NCI-H2029 treated with DMSO at 0.1 percent for 48 hours (cell line): ENCODE measurements at regions not wholly inside any gene's neighbourhood (a gene's known extent, or its start where the extent isn't known, plus 50 kb on each side); places are given as distances from the start of the nearest gene placed in this dataset.
"Not testable (repeated sequence)": the region's sequence is repeated elsewhere in the genome, so short reads cannot be mapped to it uniquely, and the experiment has no call there.

Experiments
- DNase-seq: peaks from one replicate; lab custom pipeline; 2025; lab: John Stamatoyannopoulos, UW

- DNase-seq: no peak
Observed at GRCh38 chr13:90732049-90732448, 615.4 kb upstream of the MIR17HG start.

DNA sequence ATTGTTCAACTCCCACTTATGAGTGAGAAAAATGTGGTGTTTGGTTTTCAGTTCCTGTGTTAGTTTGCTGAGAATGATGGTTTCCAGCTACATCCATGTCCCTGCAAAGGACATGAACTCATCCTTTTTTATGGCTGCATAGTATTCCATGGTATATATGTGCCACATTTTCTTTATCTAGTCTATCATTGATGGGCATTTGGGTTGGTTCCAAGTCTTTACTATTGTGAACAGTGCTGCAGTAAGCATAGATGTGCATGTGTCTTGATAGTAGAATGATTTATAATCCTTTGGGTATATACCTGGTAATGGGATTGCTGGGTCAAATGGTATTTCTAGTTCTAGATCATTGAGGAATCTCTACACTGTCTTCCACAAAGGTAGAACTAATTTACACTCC is 613.0 kb upstream of the MIR17HG start:
- DNase-seq: not testable (repeated sequence)

GRCh38 chr13:90738881-90739280 is 608.6 kb upstream of the MIR17HG start:
- no peak for DNase-seq

- no peak for DNase-seq
Observed at GRCh38 chr13:90740099-90740498, 607.4 kb upstream of the MIR17HG start.

DNA sequence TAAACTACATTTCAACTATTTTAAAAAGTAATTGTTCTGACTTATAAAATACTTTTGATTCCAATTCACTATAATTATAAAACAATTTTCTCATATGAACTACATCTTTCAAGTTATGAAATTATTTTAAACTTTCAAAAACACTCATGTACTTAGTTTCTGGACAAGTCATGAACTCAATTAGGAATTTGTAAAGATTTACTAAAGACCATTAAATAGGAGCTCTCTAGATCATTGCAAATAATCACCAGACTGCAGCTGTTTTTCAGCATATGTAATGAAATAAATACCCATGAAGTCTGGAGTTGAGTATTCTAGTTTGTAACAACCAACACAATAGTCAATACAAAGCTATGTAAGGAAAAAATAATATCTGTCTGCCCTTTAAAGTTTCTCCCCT is 605.1 kb upstream of the MIR17HG start:
- DNase-seq: no peak

- no peak for DNase-seq
Observed at GRCh38 chr13:90746230-90746629, 601.3 kb upstream of the MIR17HG start.

DNA sequence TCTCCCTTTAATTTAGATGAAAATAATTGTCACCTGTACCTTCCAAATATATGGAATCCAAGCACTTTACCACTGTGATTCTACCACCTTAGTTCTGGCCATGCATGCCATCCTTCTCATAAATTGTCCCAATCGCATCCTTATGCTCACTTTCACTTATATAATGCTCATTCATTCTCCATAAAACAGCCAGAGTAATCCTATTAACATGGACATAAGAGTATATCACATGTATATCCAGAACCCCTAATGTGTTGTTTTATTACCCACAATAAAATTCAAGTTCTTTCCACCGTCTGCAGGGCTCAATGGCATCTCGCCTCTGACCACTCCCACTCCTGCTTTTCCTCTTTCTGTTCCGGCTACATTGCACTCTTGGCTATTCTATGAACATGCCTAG is 597.5 kb upstream of the MIR17HG start:
- no peak for DNase-seq

- no peak for DNase-seq
Observed at GRCh38 chr13:90751026-90751425, 596.5 kb upstream of the MIR17HG start.

GRCh38 chr13:90752070-90752469 is 595.4 kb upstream of the MIR17HG start:
- DNase-seq: no peak

DNA sequence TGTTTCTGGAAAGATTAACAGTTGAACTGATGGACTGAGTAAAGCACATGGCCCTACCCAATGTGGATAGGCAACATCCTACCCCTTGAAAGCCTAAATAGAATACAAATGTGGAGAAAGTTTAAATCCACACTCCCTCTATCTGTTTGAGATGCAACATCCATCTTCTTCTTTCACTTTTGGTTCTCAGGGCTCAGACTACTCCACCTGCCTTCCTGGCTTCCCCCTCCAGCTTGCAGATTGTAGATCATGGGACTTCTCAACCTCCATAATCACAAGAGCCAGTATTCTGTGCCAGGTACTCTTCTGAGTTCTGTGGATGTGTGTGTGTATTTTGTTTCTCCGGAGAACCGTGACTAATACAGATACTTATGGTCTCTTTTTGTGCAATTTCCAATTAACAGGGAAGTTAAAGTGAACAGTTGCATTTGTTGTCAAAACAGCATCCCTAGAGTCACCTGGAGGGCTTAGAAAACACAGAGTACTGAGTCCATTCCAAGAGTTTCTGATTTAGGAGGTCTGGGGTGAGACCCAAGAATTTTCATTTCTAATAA is 590.3 kb upstream of the MIR17HG start:
- no peak for DNase-seq

DNA sequence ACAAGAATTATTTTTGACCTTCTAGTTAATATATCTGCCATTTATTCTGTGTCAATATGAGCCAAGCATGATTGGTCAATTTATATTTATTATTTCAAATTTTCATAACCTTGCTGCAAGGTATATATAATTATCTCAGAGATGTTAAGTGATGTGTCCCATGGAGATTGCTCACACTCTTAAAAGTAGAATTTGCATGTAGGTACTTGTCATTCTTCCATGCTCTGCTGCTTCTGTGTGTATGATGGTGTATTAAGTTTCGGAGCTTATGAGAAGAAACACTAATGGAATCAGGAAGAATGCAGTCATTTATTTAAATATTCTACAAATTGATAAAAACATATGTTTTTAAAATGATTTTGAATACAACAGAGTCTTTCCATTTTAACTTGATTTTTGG is 586.8 kb upstream of the MIR17HG start:
- DNase-seq: no peak

- no peak for DNase-seq
Observed at GRCh38 chr13:90763476-90764150, 583.9 kb upstream of the MIR17HG start.

- no peak for DNase-seq
Observed at GRCh38 chr13:90766386-90766902, 581.0 kb upstream of the MIR17HG start.

DNA sequence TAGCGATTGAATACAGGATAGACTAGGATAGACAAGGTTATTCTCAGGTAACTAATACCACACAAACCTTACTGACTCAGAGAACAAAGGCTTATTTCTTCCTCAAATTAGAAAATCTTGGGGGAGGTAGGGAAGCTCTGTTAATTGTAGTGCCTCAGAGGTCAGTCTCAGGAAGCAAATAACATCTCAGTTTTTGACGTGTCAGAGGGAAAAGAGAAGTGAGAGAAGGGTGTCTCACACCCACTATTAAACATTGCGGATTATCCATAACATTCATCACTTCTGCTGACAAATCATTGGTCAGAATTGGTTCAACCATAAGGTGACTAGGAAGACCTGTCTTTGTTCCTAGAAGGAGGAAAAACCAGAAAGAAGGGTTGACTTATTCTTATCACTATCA is 579.4 kb upstream of the MIR17HG start:
- no peak for DNase-seq

DNA sequence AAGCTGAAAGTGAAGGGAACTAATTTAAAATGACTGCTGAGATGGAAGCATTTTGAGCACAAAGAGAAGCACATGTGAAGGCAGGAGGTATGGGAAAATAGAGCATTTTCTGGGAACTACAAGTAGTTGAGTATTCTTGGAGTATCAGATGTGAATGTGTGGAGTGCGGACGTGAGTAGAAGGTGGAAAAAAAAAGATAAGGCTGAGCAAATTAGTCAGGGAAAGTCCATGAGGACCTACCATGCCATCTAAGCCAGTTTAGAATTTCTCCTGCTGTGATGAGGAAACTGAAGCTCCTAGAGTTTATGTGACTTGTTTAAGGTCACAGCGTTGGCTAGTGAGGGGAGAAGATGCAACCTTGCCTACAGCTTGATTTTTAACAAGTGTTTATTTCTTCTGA is 578.1 kb upstream of the MIR17HG start:
- DNase-seq: no peak

DNA sequence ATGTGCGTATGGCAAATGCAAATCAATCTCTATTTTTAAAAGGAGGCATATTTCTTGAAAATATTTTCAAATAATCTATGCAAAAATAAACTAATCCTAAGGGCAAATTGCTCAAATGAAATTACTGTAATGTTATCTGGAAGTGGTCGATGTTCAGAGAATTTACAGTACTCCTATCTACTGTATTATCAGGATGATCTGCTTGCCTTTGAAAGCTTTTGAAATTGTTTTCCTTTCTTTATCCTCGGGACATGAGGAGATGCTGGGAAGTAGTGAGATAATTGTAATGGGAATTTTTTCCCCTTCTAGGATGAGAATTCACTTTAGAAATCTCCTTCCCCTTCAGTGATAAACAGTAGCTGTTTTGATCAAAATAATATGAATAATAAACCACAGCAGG is 577.2 kb upstream of the MIR17HG start:
- DNase-seq: no peak

DNA sequence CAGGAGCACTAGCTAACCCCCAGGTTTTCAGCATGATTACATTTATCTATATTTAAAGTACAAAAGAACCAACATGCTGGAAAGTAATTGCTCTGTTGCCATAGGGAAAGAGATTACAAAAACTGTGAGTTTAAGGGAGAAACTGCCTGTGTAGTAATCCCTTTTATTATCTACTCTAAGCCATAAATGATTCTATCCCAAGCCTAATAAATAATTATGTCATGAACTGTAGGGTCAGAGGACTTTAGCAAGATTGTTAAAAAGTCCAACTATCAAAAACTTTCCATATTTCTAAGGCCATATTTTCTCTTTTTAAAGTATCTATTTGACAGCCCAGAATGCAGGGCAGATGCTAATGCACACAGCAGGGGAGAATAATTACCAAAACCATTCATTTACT is 573.8 kb upstream of the MIR17HG start:
- no peak for DNase-seq

DNA sequence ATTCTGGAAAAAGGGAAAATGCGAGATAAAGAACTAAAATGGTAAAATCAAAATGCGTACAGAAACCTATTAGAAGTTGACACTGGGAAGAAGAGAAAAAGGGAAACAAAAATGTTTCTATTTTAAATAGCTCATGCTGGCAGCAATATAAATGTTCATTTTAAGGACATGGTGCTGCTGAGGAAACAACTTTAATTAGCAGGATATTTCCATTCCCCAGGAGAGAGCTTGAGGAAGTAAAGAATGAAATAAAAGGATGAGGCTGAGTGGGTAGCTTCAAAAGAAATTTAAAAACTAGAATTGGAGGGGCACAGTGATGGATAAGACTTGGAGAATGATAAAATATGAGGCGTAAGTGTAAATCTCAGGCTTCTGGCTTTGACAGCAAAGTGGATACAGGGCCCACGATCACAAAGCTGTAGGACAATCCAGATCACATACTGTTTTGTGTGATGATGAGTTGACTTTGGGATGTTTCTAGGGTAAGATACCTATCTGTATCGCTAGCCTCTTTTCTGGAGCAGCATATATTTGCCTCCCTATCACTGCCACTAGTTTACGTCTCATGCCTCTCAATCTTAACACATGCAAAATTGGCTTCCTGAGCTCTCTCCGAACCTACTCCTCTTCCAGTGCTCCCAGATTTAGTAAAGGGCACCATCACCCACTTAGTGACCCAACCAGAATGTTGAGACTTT is 571.3 kb upstream of the MIR17HG start:
- DNase-seq: no peak

- DNase-seq: no peak
Observed at GRCh38 chr13:90783273-90783672, 564.2 kb upstream of the MIR17HG start.

DNA sequence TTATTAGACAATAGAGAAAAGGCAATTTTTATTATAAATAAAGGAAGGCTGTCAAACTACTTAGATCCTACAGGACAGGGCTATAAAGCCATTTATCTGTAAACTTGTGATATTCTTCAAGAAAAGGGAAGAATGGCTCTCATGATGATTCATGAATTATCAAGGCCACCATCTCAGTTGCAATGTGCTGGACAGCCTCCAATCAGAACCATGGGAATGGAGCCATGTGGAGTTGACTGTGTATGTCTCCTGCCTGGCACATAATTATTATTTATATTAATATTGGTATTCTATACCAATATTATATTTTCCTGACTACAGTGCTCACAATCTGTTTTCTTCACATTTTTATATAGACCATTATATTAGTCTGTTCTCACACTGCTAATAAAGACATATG is 560.5 kb upstream of the MIR17HG start:
- DNase-seq: no peak

- no peak for DNase-seq
Observed at GRCh38 chr13:90792335-90792734, 555.2 kb upstream of the MIR17HG start.

DNA sequence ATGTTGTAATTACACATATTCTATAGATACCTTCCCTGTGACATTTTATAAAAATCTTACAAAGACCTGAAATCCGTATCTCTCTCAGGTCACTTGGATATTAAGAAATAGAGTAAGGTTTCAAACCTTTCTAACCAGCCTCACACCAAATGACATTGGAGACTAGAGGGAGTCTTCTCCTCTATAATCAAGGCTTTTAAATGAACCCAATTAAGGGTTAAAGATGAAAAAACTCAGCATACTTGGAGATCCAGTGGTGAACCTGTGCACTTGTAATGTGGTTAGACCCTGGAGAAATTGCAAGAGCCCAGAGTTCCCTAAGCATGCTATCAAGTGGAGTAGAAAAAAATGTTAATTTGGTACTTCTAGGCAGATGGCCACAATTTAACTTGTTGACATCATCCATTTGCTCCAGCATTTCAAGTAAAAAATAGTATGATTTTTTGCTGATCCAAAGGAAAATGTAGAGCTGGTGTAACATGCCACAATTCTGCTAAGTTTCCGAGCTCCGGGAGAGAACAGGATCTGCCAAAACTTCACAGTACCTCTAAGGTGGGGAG is 554.1 kb upstream of the MIR17HG start:
- no peak for DNase-seq

DNA sequence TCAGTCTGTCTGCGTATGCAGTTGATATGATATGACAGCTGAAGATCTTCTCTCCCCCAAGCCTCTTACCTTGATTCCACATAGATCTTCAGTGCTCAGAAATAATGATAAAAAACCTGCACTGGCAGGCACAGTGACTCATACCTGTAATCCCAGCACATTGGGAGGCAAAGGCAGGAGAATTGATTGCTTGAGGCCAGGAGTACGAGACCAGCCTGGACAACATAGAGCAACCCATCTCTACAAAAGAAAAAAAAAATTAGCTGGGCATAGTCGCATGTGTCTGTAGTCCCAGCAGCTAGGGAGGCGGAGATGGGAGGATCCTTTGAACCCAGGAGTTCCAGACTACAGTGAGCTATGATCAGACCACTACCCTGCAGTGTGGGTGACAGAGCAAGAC is 551.0 kb upstream of the MIR17HG start:
- no peak for DNase-seq
